Mucosa of rectum (tissue), 2 donors: ENCODE measurements at regions not wholly inside any gene's neighbourhood (a gene's known extent, or its start where the extent isn't known, plus 50 kb on each side); places are given as distances from the start of the nearest gene placed in this dataset.

Experiments used
- H3K27ac ChIP-seq, 2 donors: one replicate each; pipeline ENCODE4 v1.7.0; 2013; ENCODE audit warnings: inconsistent platforms in 2 of 2, low read depth in 2 of 2, low read length in 2 of 2
- H3K27me3 ChIP-seq, 2 donors: one replicate each; pipeline ENCODE4 v1.7.0; 2013; ENCODE audit warnings: low read length in 2 of 2; ENCODE audit not compliant: control insufficient read depth in 2 of 2, insufficient read depth in 2 of 2
- H3K36me3 ChIP-seq, 2 donors: one replicate each; pipeline ENCODE4 v1.7.0; 2013; ENCODE audit warnings: low read length in 2 of 2; ENCODE audit not compliant: control insufficient read depth in 2 of 2, insufficient read depth in 2 of 2
- H3K4me1 ChIP-seq, 2 donors: one replicate each; pipeline ENCODE4 v1.7.0; 2013; ENCODE audit warnings: low read length in 2 of 2, mild to moderate bottlenecking in 1 of 2; ENCODE audit not compliant: control insufficient read depth in 2 of 2, insufficient read depth in 2 of 2
- H3K4me3 ChIP-seq, 2 donors: one replicate each; pipeline ENCODE4 v1.7.0; 2013; ENCODE audit warnings: low read length in 2 of 2
- H3K9ac ChIP-seq, 2 donors: one replicate each; pipeline ENCODE4 v1.7.0; 2013; ENCODE audit warnings: low read length in 2 of 2, low read depth in 1 of 2, mild to moderate bottlenecking in 1 of 2
- H3K9me3 ChIP-seq, 2 donors: one replicate each; pipeline ENCODE4 v1.7.0; 2013; ENCODE audit warnings: low read length in 2 of 2; ENCODE audit not compliant: control insufficient read depth in 2 of 2
- donor health status: healthy.
- donor health status: Normal muscosa, but diverticular disease.

DNA sequence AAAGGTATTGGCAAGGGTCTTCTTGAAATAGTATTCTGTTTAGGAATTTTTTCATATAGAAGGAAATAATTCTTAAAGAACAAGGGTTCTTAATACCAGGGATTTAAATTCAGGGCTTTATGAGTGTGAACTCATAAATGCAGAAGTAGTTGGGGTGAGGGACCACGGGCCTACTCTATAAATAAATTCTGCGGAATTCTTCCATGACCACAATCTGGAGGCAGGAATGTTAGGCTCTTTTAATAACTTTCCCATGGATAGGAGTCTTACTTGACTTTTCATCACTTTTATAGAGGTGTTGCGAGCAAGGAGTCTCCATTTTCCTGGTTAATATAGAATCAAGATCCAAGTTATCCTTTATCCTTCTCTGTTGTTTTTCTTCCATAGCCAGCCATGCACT lies 76.7 kb upstream of the SLC4A4 start:
- Histone ChIP-seq H3K9ac (no peak overlapping the region), H3K27ac (no peak overlapping the region), H3K27me3 (no peaks in the 10 kb centered on the region)

DNA sequence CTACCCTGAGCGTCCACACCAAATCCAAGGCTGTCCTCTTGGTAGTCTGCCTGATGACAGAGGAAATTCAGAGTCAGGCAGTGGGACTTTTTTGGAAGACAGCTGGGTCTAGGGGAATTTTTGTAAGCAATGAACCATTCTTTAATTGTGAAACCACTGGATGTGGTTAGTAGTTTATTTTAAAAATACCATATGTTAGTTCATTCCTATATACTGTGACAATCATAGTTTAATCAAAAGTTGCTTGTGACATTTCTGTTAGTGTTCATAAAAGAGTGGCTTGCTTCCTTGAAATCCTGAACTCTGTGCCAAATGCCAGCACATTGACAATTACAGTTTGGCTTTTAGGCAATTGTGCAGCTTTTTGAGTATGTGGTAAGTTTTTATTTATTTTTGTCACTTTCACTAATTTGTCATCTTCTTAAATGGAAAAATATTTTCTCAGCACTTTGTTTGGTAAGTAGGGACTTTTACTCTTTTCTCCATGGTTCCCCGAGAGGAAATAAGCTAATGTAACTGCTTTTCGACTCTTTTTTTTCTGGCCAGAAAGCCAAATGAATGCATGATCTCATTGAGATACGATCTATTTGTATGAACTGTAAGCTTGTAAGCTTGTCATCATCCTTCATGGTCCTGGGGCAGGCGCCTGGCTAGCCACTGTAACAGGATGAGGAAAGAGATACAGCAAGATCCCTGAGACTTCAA lies 72.6 kb upstream of the SLC4A4 start:
- H3K9ac ChIP-seq = no peak overlapping the region
- no peaks in the 10 kb centered on the region for H3K36me3 ChIP-seq
- no peak overlapping the region for H3K27ac ChIP-seq
- H3K27me3 ChIP-seq = no peaks in the 10 kb centered on the region
- H3K9me3 ChIP-seq = no peaks in the 10 kb centered on the region
- H3K4me3 ChIP-seq = no peak overlapping the region
- H3K4me1 ChIP-seq = peaks cover 3 to 4% of the 10 kb centered on the region in 2 donors

More for the DNA sequence above, 76.7 kb upstream of the SLC4A4 start:
- H3K4me3 ChIP-seq = no peak overlapping the region
- H3K4me1 ChIP-seq = peaks cover 0 to 4% of the 10 kb centered on the region in 2 donors
- peaks cover 0 to 7% of the 10 kb centered on the region in 2 donors for H3K36me3 ChIP-seq
- H3K9me3 ChIP-seq = no peaks in the 10 kb centered on the region

DNA sequence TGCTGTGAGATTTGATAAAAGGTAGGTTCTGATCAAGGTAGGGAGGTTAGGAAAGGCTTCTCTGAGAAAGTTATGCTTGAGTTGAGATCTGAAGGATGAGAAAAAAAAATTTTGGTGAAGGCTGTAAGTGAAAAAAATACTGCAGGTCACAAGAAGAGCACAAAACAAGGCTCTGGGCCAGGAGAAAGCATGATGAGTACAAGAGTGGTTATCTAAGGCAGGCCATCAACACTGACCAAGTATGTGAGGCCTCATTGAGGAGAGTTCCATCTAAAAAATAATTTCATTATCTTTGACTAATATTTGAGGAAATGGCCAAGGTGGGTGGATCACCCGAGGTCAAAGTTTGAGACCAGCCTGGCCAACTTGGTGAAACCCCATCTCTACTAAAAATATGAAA lies 71.6 kb upstream of the SLC4A4 start:
- H3K9me3 ChIP-seq = no peaks in the 10 kb centered on the region

DNA sequence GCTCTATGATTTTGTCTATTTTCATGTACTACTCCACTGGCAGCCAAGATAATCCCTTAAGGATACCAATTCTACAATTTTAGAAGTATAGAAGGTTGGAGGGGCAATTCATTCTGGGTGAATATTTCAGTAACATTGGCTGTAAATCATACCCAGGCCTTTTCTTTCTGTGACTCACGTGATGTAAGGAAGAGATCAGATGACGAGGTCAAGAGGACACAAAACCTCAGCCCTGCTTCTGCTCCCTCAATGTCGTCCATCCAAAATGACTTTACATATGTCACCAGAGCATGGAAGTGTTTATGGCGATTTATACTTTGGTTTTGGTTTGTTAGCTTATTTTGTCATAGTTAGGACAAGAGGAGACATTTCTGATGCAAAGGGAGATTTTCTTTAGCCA lies 70.7 kb upstream of the SLC4A4 start:
- Histone ChIP-seq H3K27ac (no peak overlapping the region), H3K4me1 (peaks cover 3 to 4% of the 10 kb centered on the region in 2 donors), H3K36me3 (no peaks in the 10 kb centered on the region), H3K9ac (no peak overlapping the region), H3K4me3 (no peak overlapping the region), H3K9me3 (no peaks in the 10 kb centered on the region), H3K27me3 (no peaks in the 10 kb centered on the region)

More for the DNA sequence above, 71.6 kb upstream of the SLC4A4 start:
- Histone ChIP-seq H3K9ac (no peak overlapping the region), H3K27ac (no peak overlapping the region), H3K4me1 (peaks cover 3 to 4% of the 10 kb centered on the region in 2 donors), H3K36me3 (no peaks in the 10 kb centered on the region), H3K4me3 (no peak overlapping the region), H3K27me3 (no peaks in the 10 kb centered on the region)

DNA sequence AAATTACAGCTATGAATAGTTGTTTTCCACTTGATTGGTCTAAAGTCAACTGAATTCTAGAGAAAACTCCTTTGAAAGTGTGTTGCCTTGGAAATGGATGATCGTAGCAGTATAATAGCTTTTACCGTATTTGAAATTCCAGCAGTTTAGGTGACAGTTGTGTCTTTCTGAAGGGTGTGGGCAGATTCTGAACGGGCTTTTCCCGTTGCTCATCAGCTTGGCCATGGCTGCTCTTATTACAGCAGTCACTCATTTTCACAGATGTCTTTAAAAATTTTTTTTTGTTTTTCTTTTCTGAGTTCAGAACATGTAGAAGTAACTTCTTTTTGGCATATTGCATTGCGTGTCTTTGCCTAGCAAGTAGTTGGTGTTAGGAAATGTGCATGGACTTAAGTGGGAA lies 69.6 kb upstream of the SLC4A4 start:
- Histone ChIP-seq H3K9ac (no peak overlapping the region), H3K27ac (no peak overlapping the region)

DNA sequence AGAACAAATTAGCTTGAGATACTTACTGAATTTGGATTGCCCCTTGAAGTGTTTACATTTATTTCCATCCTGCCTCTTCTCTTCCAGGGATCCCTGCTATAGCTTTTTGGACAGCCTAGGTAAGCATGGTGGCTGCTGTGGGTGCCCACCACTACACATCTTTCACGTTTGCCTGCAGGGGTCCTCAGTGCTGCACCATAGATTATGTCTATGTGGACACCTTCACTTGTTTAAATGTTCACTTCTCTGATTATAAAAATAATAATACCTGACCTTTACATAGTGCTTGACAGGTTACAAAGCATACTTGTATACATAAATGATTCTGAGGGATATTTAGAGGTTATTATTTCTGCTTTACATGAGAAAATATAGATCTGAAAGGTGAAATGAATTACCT lies 67.9 kb upstream of the SLC4A4 start:
- no peaks in the 10 kb centered on the region for H3K27me3 ChIP-seq
- H3K4me3 ChIP-seq = no peak overlapping the region
- no peaks in the 10 kb centered on the region for H3K9me3 ChIP-seq
- no peaks in the 10 kb centered on the region for H3K36me3 ChIP-seq
- no peak overlapping the region for H3K27ac ChIP-seq
- H3K4me1 ChIP-seq = peaks cover 3 to 4% of the 10 kb centered on the region in 2 donors
- no peak overlapping the region for H3K9ac ChIP-seq

More for the DNA sequence above, 69.6 kb upstream of the SLC4A4 start:
- peaks cover 3 to 4% of the 10 kb centered on the region in 2 donors for H3K4me1 ChIP-seq
- H3K36me3 ChIP-seq = no peaks in the 10 kb centered on the region
- no peaks in the 10 kb centered on the region for H3K9me3 ChIP-seq
- H3K27me3 ChIP-seq = no peaks in the 10 kb centered on the region
- no peak overlapping the region for H3K4me3 ChIP-seq

DNA sequence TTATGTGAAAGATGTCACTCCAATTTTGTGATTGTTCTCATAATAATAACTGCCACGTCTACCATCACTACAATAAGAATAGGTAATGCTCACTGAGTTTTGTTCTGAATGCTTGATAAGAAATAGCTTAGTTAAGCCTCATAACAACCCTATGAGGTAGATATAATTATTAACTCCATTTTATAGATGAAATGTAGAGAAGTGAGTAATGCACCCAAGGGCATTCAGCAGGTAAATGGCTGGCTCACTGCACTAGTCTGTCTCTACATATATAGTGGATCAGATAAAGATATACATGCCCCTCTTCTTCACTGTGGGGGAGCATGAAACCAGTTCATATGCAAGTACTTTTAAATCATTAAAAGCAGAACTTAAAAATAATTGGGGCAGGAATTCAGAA lies 65.8 kb upstream of the SLC4A4 start:
- Histone ChIP-seq H3K9me3 (no peaks in the 10 kb centered on the region), H3K9ac (no peak overlapping the region), H3K27me3 (no peaks in the 10 kb centered on the region), H3K4me3 (no peak overlapping the region), H3K4me1 (no peaks in the 10 kb centered on the region), H3K36me3 (no peaks in the 10 kb centered on the region), H3K27ac (no peak overlapping the region)

DNA sequence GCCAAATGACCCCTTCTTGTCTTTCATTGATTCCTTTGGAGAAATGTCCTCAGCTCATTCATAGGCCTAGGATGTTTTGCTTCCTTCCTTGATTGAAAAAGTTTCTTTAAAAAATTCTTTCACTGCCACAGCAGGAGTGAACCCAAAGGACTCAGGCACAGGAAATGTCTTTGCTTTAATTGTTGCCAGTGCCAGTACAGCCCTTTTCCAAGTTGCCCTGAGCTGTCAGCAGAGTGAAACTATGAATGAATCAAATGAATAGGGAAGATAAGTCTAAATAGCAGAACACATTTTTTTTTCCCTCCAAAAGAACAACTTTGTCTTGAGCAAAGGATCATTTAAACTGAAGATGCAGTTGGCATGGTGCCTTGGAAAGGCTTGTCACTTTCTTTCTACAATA lies 63.8 kb upstream of the SLC4A4 start:
- Histone ChIP-seq H3K36me3 (no peaks in the 10 kb centered on the region), H3K4me3 (no peak overlapping the region), H3K9ac (no peak overlapping the region), H3K9me3 (no peaks in the 10 kb centered on the region), H3K27me3 (no peaks in the 10 kb centered on the region), H3K4me1 (no peaks in the 10 kb centered on the region), H3K27ac (no peak overlapping the region)

DNA sequence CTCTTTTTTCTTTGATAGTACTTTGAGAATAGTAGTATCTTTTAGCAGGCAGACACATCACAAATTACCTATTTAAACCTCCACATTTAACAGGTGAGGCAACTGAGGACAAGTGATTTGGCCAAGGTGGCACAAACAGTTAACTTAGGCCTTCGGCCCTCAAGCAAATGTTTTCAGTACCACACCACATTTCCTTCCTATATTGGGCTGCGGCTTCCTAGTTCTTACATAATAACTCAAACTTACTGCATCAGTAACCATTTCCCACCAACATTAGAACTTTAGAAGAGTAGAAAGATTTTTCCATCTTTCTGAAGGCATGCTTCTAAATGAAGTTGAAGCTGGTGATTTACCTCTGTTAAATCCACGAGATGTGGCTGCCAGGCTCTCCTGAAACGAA lies 63.2 kb upstream of the SLC4A4 start:
- Histone ChIP-seq H3K9ac (no peak overlapping the region), H3K4me3 (no peak overlapping the region), H3K36me3 (no peaks in the 10 kb centered on the region), H3K27ac (no peak overlapping the region), H3K4me1 (no peaks in the 10 kb centered on the region), H3K9me3 (no peaks in the 10 kb centered on the region), H3K27me3 (no peaks in the 10 kb centered on the region)

DNA sequence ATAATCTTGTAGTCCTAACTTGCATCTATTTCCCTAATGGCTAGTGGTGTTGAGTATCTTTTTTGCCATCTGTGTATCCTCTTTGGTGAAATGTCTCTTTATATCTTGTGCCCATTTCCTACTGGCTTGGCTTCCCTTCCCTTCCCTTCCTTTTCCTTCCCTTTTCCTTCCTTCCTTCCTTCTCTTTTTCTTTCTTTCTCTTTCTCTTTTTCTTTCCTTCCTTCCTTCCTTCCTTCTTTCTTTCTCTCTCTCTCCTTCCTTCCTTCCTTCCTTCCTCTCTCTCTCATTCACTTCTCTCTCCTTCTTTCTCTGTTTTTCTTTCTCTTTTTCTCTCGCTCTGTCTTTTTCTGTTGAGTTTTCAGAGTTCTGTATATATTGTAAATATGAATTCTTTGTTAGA lies 61.5 kb upstream of the SLC4A4 start:
- H3K4me3 ChIP-seq = no peak overlapping the region
- H3K9me3 ChIP-seq = no peaks in the 10 kb centered on the region
- H3K27me3 ChIP-seq = no peaks in the 10 kb centered on the region
- H3K36me3 ChIP-seq = no peaks in the 10 kb centered on the region
- no peak overlapping the region for H3K9ac ChIP-seq
- no peak overlapping the region for H3K27ac ChIP-seq
- no peaks in the 10 kb centered on the region for H3K4me1 ChIP-seq
